K562 (cell line): ENCODE measurements at regions not wholly inside any gene's neighbourhood (a gene's known extent, or its start where the extent isn't known, plus 50 kb on each side); places are given as distances from the start of the nearest gene placed in this dataset.

Experiments
- ELK1 ChIP-seq: sonication (generic); formaldehyde crosslinking; IDR thresholded peaks from 2 replicates; pipeline ENCODE4 v1.8.1; 2022; ENCODE audit warnings: missing genetic modification reagents
- EP300 ChIP-seq: IDR thresholded peaks from 2 replicates; pipeline ENCODE4 v1.6.1; 2012; ENCODE audit warnings: low read length, improper control_type of control experiment
- FOXM1 ChIP-seq, 2 experiments: fragments of 450-650 bp in 1 of 2; sonication (generic) in 1 of 2; formaldehyde crosslinking in 1 of 2; IDR thresholded peaks; 2 replicates each; pipeline versions ENCODE4 v1.6.1 to v1.9.0; 2017 to 2022; ENCODE audit warnings: low read depth in 2 of 2, mild to moderate bottlenecking in 2 of 2, missing genetic modification reagents in 1 of 2, moderate library complexity in 1 of 2
- FUS ChIP-seq: fragments of 200-400 bp; formaldehyde crosslinking; optimal IDR thresholded peaks from 2 replicates; pipeline ENCODE3; 2017; ENCODE audit warnings: low read depth, low read length
- HDAC1 ChIP-seq, 2 experiments: fragments of 450-650 bp; IDR thresholded peaks; 2 replicates each; pipeline ENCODE4 v1.6.1; 2016 to 2017; ENCODE audit warnings: inconsistent platforms in 1 of 2, mild to moderate bottlenecking in 1 of 2, moderate library complexity in 1 of 2
- HMBOX1 ChIP-seq: sonication (generic); IDR thresholded peaks from 2 replicates; pipeline ENCODE4 v1.6.1; 2016
- KLF6 ChIP-seq: fragments of 250-450 bp; sonication (Bioruptor Pico); IDR thresholded peaks from 2 replicates; pipeline ENCODE4 v1.4.0; 2020; ENCODE audit warnings: mild to moderate bottlenecking, moderate library complexity, borderline replicate concordance
- MYNN ChIP-seq, 2 experiments: sonication (generic); formaldehyde crosslinking in 1 of 2; IDR thresholded peaks; 2 replicates each; pipeline versions ENCODE4 v1.5.0 to v1.6.1; 2016 to 2020; ENCODE audit warnings: antibody characterized with exemption in 1 of 2, missing genetic modification reagents in 1 of 2
- NCOA1 ChIP-seq: fragments of 450-650 bp; IDR thresholded peaks from 2 replicates; pipeline ENCODE4 v1.6.1; 2016; ENCODE audit warnings: low read depth
- NCOR1 ChIP-seq: fragments of 450-650 bp; IDR thresholded peaks from 2 replicates; pipeline ENCODE4 v1.6.1; 2016; ENCODE audit warnings: mild to moderate bottlenecking, moderate library complexity
- POLR2AphosphoS2 ChIP-seq: IDR thresholded peaks from 2 replicates; pipeline ENCODE4 v1.6.1; 2012; ENCODE audit warnings: low read length, improper control_type of control experiment
- RBM39 ChIP-seq: fragments of 200-400 bp; formaldehyde crosslinking; optimal IDR thresholded peaks from 2 replicates; pipeline ENCODE3; 2018; ENCODE audit warnings: low read depth, low read length
- ZBTB26 ChIP-seq: fragments of 450-650 bp; formaldehyde crosslinking; IDR thresholded peaks from 2 replicates; pipeline ENCODE4 v1.4.0; 2022; ENCODE audit warnings: missing genetic modification characterization
- ZFX ChIP-seq: sonication (generic); formaldehyde crosslinking; IDR thresholded peaks from 2 replicates; pipeline ENCODE4 v1.8.0; 2022; ENCODE audit warnings: mild to moderate bottlenecking, missing genetic modification reagents, moderate library complexity
- TF ChIP-seq, protein P1 (sequence below): sonication (generic); formaldehyde crosslinking; IDR thresholded peaks from 2 replicates; pipeline ENCODE4 v1.8.1; 2023; ENCODE audit warnings: mild to moderate bottlenecking, missing genetic modification reagents
- TF ChIP-seq, protein P2 (sequence below): fragments of 250-450 bp; sonication (Bioruptor Pico); IDR thresholded peaks from 2 replicates; pipeline ENCODE4 v1.9.0; 2021; ENCODE audit warnings: mild to moderate bottlenecking
- TF ChIP-seq, protein P3 (sequence below): sonication (generic); formaldehyde crosslinking; IDR thresholded peaks from 2 replicates; pipeline ENCODE4 v1.4.0; 2020; ENCODE audit warnings: mild to moderate bottlenecking, missing genetic modification reagents

DNA sequence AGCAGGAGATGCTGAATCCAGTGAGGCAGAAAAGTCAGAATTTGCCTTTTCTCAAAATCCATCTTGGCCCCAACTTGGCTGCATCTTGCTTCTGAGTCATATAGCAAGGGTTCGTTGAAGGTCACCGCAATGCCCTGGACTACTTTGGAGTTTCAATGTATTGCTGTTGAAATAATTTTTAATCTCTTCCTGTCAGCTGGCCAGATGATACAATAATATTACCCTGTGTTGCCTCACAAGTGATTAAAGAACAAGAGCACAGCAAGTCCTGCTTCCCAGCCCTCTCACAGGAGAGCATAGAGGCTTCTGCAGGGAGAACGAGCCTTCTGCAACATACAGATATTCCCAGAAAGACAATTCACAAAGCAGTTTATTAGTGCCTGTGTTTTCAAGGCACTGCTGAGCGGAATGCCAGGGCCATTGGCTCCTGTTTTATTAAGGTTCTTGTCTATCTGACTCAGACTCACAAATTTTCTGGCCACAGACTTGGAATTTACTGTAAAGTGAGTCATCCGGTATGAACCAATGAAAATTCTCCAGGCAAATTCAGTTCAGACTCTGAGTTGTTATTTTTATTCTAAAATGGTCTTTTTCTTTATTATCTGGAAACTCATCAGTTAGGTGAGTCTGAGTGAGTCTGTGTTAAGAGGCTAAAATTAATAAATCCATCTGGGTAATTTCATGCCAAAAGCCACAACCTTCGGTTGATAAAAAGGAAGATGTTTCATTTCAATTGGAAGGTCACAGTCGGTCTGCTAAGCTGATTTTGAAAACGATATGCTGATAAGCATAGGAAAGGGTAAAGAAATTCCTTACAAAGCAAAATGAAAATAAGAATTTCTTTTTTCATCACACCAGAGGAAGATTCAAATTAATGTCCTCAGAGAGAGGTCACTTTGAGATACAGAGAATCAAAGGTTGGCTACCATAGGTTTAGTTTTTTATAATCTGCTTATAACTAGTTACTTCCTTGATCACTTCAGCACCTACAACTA lies 289.4 kb upstream of the STXBP5 start (continued):
- TF ChIP-seq ELK1 (no peak), MYNN (IDR thresholded peaks at IDR 0.05) (no peak), MYNN (CRISPR knock-in tag; IDR thresholded peaks at IDR 0.05) (no peak), FUS (no peak), ZBTB26 (CRISPR knock-in tag) (no peak), EP300 (peak; percentile 95), FOXM1 (IDR thresholded peaks at IDR 0.05; ENCODE audit: low read depth) (no peak; the same call in 1 of the 2 replicates), FOXM1 (CRISPR knock-in tag; IDR thresholded peaks at IDR 0.05; ENCODE audit: low read depth) (no peak), HDAC1 (IDR thresholded peaks at IDR 0.05) (no peak), POLR2AphosphoS2 (no peak; the same call in 1 of the 2 replicates), ZFX (CRISPR knock-in tag) (no peak), NCOR1 (peak; percentile 77), RBM39 (no peak), HMBOX1 (peak; percentile 5; the same call in 1 of the 2 replicates), NCOA1 (peak; percentile 84), KLF6 (CRISPR knock-in tag) (no peak)
- TF ChIP-seq, protein P1, sequence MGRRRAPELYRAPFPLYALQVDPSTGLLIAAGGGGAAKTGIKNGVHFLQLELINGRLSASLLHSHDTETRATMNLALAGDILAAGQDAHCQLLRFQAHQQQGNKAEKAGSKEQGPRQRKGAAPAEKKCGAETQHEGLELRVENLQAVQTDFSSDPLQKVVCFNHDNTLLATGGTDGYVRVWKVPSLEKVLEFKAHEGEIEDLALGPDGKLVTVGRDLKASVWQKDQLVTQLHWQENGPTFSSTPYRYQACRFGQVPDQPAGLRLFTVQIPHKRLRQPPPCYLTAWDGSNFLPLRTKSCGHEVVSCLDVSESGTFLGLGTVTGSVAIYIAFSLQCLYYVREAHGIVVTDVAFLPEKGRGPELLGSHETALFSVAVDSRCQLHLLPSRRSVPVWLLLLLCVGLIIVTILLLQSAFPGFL (CRISPR knock-in tag) = no peak
- TF ChIP-seq, protein P2, sequence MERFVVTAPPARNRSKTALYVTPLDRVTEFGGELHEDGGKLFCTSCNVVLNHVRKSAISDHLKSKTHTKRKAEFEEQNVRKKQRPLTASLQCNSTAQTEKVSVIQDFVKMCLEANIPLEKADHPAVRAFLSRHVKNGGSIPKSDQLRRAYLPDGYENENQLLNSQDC (CRISPR knock-in tag) = no peak
- TF ChIP-seq, protein P3, sequence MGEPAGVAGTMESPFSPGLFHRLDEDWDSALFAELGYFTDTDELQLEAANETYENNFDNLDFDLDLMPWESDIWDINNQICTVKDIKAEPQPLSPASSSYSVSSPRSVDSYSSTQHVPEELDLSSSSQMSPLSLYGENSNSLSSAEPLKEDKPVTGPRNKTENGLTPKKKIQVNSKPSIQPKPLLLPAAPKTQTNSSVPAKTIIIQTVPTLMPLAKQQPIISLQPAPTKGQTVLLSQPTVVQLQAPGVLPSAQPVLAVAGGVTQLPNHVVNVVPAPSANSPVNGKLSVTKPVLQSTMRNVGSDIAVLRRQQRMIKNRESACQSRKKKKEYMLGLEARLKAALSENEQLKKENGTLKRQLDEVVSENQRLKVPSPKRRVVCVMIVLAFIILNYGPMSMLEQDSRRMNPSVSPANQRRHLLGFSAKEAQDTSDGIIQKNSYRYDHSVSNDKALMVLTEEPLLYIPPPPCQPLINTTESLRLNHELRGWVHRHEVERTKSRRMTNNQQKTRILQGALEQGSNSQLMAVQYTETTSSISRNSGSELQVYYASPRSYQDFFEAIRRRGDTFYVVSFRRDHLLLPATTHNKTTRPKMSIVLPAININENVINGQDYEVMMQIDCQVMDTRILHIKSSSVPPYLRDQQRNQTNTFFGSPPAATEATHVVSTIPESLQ = no peak
